ENCODE measurements at regions not wholly inside any gene's neighbourhood (a gene's known extent, or its start where the extent isn't known, plus 50 kb on each side); places are given as distances from the start of the nearest gene placed in this dataset.

DNA sequence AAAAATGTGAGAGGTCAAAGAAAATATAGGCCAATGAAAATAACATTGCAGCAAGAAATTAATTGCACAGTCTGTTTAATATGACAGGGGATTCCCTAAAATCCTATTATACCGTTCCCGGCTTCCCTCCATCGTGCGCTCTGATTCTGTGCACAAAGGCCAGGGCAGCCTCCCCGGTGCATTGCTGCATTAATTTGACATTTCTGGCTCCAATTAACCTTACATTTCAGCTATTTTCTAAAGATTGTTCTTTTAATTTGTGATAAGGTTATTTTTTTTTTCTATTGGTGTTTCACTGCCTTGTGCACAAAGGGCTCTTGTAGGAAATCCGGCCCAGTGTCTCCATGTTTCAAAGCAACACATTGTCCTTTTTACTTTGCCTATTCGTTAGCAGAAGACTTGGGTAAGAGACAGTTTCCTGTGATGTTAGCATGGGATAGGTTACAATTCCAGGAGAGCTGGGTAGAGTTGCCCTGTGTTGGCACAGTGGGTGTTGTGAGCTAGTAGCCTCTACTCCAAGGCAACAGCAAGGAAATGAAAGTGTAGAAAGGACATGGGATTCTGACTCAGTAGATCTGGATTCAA is 257.3 kb upstream of the IGF1R start:
- TF ChIP-seq, protein P1, sequence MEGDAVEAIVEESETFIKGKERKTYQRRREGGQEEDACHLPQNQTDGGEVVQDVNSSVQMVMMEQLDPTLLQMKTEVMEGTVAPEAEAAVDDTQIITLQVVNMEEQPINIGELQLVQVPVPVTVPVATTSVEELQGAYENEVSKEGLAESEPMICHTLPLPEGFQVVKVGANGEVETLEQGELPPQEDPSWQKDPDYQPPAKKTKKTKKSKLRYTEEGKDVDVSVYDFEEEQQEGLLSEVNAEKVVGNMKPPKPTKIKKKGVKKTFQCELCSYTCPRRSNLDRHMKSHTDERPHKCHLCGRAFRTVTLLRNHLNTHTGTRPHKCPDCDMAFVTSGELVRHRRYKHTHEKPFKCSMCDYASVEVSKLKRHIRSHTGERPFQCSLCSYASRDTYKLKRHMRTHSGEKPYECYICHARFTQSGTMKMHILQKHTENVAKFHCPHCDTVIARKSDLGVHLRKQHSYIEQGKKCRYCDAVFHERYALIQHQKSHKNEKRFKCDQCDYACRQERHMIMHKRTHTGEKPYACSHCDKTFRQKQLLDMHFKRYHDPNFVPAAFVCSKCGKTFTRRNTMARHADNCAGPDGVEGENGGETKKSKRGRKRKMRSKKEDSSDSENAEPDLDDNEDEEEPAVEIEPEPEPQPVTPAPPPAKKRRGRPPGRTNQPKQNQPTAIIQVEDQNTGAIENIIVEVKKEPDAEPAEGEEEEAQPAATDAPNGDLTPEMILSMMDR (IDR thresholded peaks at IDR 0.05; ENCODE audit: low read length) = no peak
- TF ChIP-seq EZH2 (IDR thresholded peaks at IDR 0.05; ENCODE audit: borderline replicate concordance, low read length) = no peak
